ENCODE measurements at regions not wholly inside any gene's neighbourhood (a gene's known extent, or its start where the extent isn't known, plus 50 kb on each side); places are given as distances from the start of the nearest gene placed in this dataset.
"Not testable (repeated sequence)": the region's sequence is repeated elsewhere in the genome, so short reads cannot be mapped to it uniquely, and the experiment has no call there.

GRCh38 chr2:120649381-120649780 is 86.3 kb upstream of the GLI2 start:
- WGBS (ENCODE audit: extremely low coverage, insufficient coverage, insufficient read length): no CpG with 5 or more reads among the region's 7 CpGs
- H3K9me3 ChIP-seq (ENCODE audit: insufficient read depth, low read depth, low read length): peaks cover 11% of the 10 kb centered on the region
- H3K4me3 ChIP-seq (ENCODE audit: low read depth, low read length); H3K79me1 ChIP-seq (ENCODE audit: low read length); H2AK5ac ChIP-seq (ENCODE audit: low read length); H4K91ac ChIP-seq (ENCODE audit: low read depth, low read length); H3K27ac ChIP-seq (ENCODE audit: low read depth, low read length); H3K4me2 ChIP-seq (ENCODE audit: low read length); H3K9ac ChIP-seq (ENCODE audit: low read length); H2BK12ac ChIP-seq (ENCODE audit: low read length); H3K23ac ChIP-seq (ENCODE audit: low read length); DNase-seq; H3K18ac ChIP-seq (ENCODE audit: low read length); H4K8ac ChIP-seq (ENCODE audit: low read depth, low read length); H3K36me3 ChIP-seq (ENCODE audit: control insufficient read depth in 1 of 2, insufficient read depth in 2 of 2, low read length in 2 of 2); H2BK120ac ChIP-seq (ENCODE audit: insufficient read depth, low read length, poor library complexity); H4K12ac ChIP-seq (ENCODE audit: low read depth, low read length); H3K4me1 ChIP-seq (ENCODE audit: control insufficient read depth in 1 of 2, insufficient read depth in 2 of 2, low read length in 2 of 2); H2BK5ac ChIP-seq (ENCODE audit: low read depth, low read length, poor library complexity); H3K27me3 ChIP-seq (ENCODE audit: insufficient read depth, low read length); H3K4ac ChIP-seq (ENCODE audit: low read depth, low read length); H3K79me2 ChIP-seq (ENCODE audit: control insufficient read depth, insufficient read depth, low read length, poor library complexity); H2AFZ ChIP-seq (ENCODE audit: insufficient read depth, low read length, poor library complexity); H3K14ac ChIP-seq (ENCODE audit: low read length): not testable (repeated sequence)

DNA sequence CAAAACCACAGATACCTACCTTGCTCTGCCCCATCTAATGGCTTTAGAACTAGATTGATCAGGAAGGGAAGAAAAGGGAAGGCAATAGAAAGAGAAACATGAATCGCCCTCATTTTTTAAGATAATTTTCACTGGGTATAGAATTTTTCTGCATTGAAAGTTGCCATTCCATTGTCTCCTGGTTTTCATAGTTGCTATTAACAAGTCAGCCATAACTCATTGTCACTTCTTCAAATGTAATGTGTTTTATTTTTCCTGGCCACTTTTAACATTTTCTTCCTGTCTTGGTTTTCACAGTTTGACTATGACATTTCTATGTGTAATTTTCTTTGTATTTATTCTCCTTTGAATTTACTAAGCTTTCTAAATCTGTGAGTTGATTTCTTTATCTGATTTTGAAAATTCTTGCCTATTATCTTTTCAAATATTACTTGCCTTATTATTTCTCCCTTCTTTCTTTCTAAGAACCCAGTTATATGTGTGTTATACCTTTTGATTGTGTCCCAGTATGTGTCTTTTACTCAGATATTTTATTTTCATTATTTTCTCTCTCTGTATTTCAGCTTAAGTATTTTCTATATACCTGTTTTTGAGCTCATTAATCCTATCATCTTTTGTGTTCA is 85.5 kb upstream of the GLI2 start:
- WGBS (ENCODE audit: extremely low coverage, insufficient coverage, insufficient read length): no CpG with 5 or more reads among the region's 1 CpG
- Histone ChIP-seq H3K4ac (ENCODE audit: low read depth, low read length) (no peak overlapping the region), H3K27me3 (ENCODE audit: insufficient read depth, low read length) (peaks cover 3% of the 10 kb centered on the region), H3K9ac (ENCODE audit: low read length) (no peak overlapping the region), H3K79me1 (ENCODE audit: low read length) (no peaks in the 10 kb centered on the region), H2BK12ac (ENCODE audit: low read length) (no peak overlapping the region), H3K27ac (ENCODE audit: low read depth, low read length) (no peak overlapping the region), H3K4me2 (ENCODE audit: low read length) (no peak overlapping the region), H3K36me3 (ENCODE audit: control insufficient read depth in 1 of 2, insufficient read depth in 2 of 2, low read length in 2 of 2) (no peaks in the 10 kb centered on the region), H3K4me1 (ENCODE audit: control insufficient read depth in 1 of 2, insufficient read depth in 2 of 2, low read length in 2 of 2) (no peaks in the 10 kb centered on the region), H2AK5ac (ENCODE audit: low read length) (no peak overlapping the region), H4K12ac (ENCODE audit: low read depth, low read length) (no peak overlapping the region), H2AFZ (ENCODE audit: insufficient read depth, low read length, poor library complexity) (no peak overlapping the region), H3K9me3 (ENCODE audit: insufficient read depth, low read depth, low read length) (peaks cover 12% of the 10 kb centered on the region), H3K14ac (ENCODE audit: low read length) (no peak overlapping the region), H3K18ac (ENCODE audit: low read length) (no peak overlapping the region), H4K91ac (ENCODE audit: low read depth, low read length) (no peak overlapping the region), H3K79me2 (ENCODE audit: control insufficient read depth, insufficient read depth, low read length, poor library complexity) (no peaks in the 10 kb centered on the region), H3K23ac (ENCODE audit: low read length) (no peak overlapping the region), H4K8ac (ENCODE audit: low read depth, low read length) (no peak overlapping the region), H3K4me3 (ENCODE audit: low read depth, low read length) (no peak overlapping the region), H2BK5ac (ENCODE audit: low read depth, low read length, poor library complexity) (no peak overlapping the region), H2BK120ac (ENCODE audit: insufficient read depth, low read length, poor library complexity) (no peak overlapping the region)
- no peak for DNase-seq

GRCh38 chr2:120651818-120652217 is 83.8 kb upstream of the GLI2 start:
- H2BK120ac ChIP-seq (ENCODE audit: insufficient read depth, low read length, poor library complexity): no peak overlapping the region
- H3K27ac ChIP-seq (ENCODE audit: low read depth, low read length): no peak overlapping the region
- H3K9me3 ChIP-seq (ENCODE audit: insufficient read depth, low read depth, low read length): peaks cover 12% of the 10 kb centered on the region
- peak in 1 of 2 donors; percentile 23 for DNase-seq
- peaks cover 3% of the 10 kb centered on the region for H3K27me3 ChIP-seq (ENCODE audit: insufficient read depth, low read length)
- no peak overlapping the region for H4K8ac ChIP-seq (ENCODE audit: low read depth, low read length)
- no peak overlapping the region for H3K23ac ChIP-seq (ENCODE audit: low read length)
- no peak overlapping the region for H4K12ac ChIP-seq (ENCODE audit: low read depth, low read length)
- H2BK12ac ChIP-seq (ENCODE audit: low read length): no peak overlapping the region
- no peak overlapping the region for H2AFZ ChIP-seq (ENCODE audit: insufficient read depth, low read length, poor library complexity)
- no peak overlapping the region for H3K4me3 ChIP-seq (ENCODE audit: low read depth, low read length)
- H3K36me3 ChIP-seq (ENCODE audit: control insufficient read depth in 1 of 2, insufficient read depth in 2 of 2, low read length in 2 of 2): no peaks in the 10 kb centered on the region
- no peak overlapping the region for H3K4me2 ChIP-seq (ENCODE audit: low read length)
- no peaks in the 10 kb centered on the region for H3K79me2 ChIP-seq (ENCODE audit: control insufficient read depth, insufficient read depth, low read length, poor library complexity)
- H3K9ac ChIP-seq (ENCODE audit: low read length): no peak overlapping the region
- H3K14ac ChIP-seq (ENCODE audit: low read length): no peak overlapping the region
- no peak overlapping the region for H2AK5ac ChIP-seq (ENCODE audit: low read length)
- H3K4ac ChIP-seq (ENCODE audit: low read depth, low read length): no peak overlapping the region
- no peak overlapping the region for H2BK5ac ChIP-seq (ENCODE audit: low read depth, low read length, poor library complexity)
- H3K4me1 ChIP-seq (ENCODE audit: control insufficient read depth in 1 of 2, insufficient read depth in 2 of 2, low read length in 2 of 2): no peaks in the 10 kb centered on the region
- no peaks in the 10 kb centered on the region for H3K79me1 ChIP-seq (ENCODE audit: low read length)
- H3K18ac ChIP-seq (ENCODE audit: low read length): no peak overlapping the region
- no peak overlapping the region for H4K91ac ChIP-seq (ENCODE audit: low read depth, low read length)

DNA sequence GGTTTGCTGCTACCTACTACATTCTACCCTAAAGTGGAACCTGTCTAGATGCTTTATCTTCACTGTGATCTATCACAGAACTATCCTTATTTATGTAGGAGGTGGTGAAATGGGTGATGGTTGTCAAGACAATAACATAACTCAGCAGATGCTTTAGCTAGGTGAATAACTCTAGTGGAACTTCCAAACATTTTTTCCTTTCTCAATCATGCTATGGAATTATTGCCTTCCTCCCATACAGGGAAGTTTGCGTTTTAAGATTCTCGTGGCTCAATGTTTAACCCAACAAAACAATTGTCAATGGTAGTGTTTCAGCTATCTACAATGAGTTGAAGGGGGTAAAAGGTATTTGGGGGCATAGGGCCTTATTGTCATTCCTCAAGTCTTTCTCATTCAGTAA is 82.6 kb upstream of the GLI2 start:
- whole genome bisulfite sequencing (ENCODE audit: extremely low coverage, insufficient coverage, insufficient read length): no CpG with 5 or more reads among the region's 2 CpGs
- Histone ChIP-seq H3K4me3 (ENCODE audit: low read depth, low read length) (no peak overlapping the region), H3K27ac (ENCODE audit: low read depth, low read length) (no peak overlapping the region), H3K23ac (ENCODE audit: low read length) (no peak overlapping the region), H2BK5ac (ENCODE audit: low read depth, low read length, poor library complexity) (no peak overlapping the region), H3K18ac (ENCODE audit: low read length) (no peak overlapping the region), H3K14ac (ENCODE audit: low read length) (no peak overlapping the region), H4K12ac (ENCODE audit: low read depth, low read length) (no peak overlapping the region), H3K4me2 (ENCODE audit: low read length) (no peak overlapping the region), H2AFZ (ENCODE audit: insufficient read depth, low read length, poor library complexity) (no peak overlapping the region), H2BK120ac (ENCODE audit: insufficient read depth, low read length, poor library complexity) (no peak overlapping the region), H3K79me1 (ENCODE audit: low read length) (no peaks in the 10 kb centered on the region), H2BK12ac (ENCODE audit: low read length) (no peak overlapping the region), H3K36me3 (ENCODE audit: control insufficient read depth in 1 of 2, insufficient read depth in 2 of 2, low read length in 2 of 2) (no peaks in the 10 kb centered on the region), H3K4ac (ENCODE audit: low read depth, low read length) (no peak overlapping the region), H4K91ac (ENCODE audit: low read depth, low read length) (no peak overlapping the region), H3K9me3 (ENCODE audit: insufficient read depth, low read depth, low read length) (peaks cover 12% of the 10 kb centered on the region), H2AK5ac (ENCODE audit: low read length) (no peak overlapping the region), H3K79me2 (ENCODE audit: control insufficient read depth, insufficient read depth, low read length, poor library complexity) (no peaks in the 10 kb centered on the region), H4K8ac (ENCODE audit: low read depth, low read length) (no peak overlapping the region), H3K4me1 (ENCODE audit: control insufficient read depth in 1 of 2, insufficient read depth in 2 of 2, low read length in 2 of 2) (no peaks in the 10 kb centered on the region), H3K27me3 (ENCODE audit: insufficient read depth, low read length) (peaks cover 3% of the 10 kb centered on the region), H3K9ac (ENCODE audit: low read length) (no peak overlapping the region)
- peak; percentile 33 to 93 for DNase-seq

Measured in trophoblast cell (in vitro differentiated cells and primary cell).